Left forelimb (tissue), 1 donor: ENCODE measurements at regions not wholly inside any gene's neighbourhood (a gene's known extent, or its start where the extent isn't known, plus 50 kb on each side); places are given as distances from the start of the nearest gene placed in this dataset.

Source experiments
- DNase-seq: peaks from one replicate; pipeline ENCODE4 v3.0.0-alpha.2; 2018; ENCODE audit warnings: low spot score

- no peak for DNase-seq
Observed at GRCh38 chr11:35077709-35078469, 61.1 kb upstream of the CD44 start.

GRCh38 chr11:35078470-35078735 is 60.6 kb upstream of the CD44 start:
- no peak for DNase-seq

- no peak for DNase-seq
Observed at GRCh38 chr11:35079611-35080010, 59.4 kb upstream of the CD44 start.

- peak; percentile 78 for DNase-seq
Observed at GRCh38 chr11:35082321-35083180, 56.4 kb upstream of the CD44 start.

GRCh38 chr11:35083181-35083430 is 55.9 kb upstream of the CD44 start:
- no peak for DNase-seq

- DNase-seq = peak; percentile 86
Observed at GRCh38 chr11:35083431-35084238, 55.3 kb upstream of the CD44 start.

GRCh38 chr11:35084817-35085440 is 54.0 kb upstream of the CD44 start:
- DNase-seq = no peak

- DNase-seq = no peak
Observed at GRCh38 chr11:35085531-35086165, 53.3 kb upstream of the CD44 start.

GRCh38 chr11:35087648-35088047 is 51.3 kb upstream of the CD44 start:
- no peak for DNase-seq

- DNase-seq = no peak
Observed at GRCh38 chr11:35088226-35088625, 50.7 kb upstream of the CD44 start.

- DNase-seq = no peak
Observed at GRCh38 chr11:35088676-35089075, 50.3 kb upstream of the CD44 start.
